ENCODE measurements at regions not wholly inside any gene's neighbourhood (a gene's known extent, or its start where the extent isn't known, plus 50 kb on each side); places are given as distances from the start of the nearest gene placed in this dataset.
A peak's percentile ranks its signal among the peaks of the same experiment; 100 is the strongest.
"Not testable (repeated sequence)": the region's sequence is repeated elsewhere in the genome, so short reads cannot be mapped to it uniquely, and the experiment has no call there.

- DNase-seq (ENCODE audit: low read depth), result no peak
- TF ChIP-seq CTCF (IDR thresholded peaks at IDR 0.05; ENCODE audit: control insufficient read depth, insufficient read depth, low read depth, low read length, missing control alignments), result no peak
- no peak overlapping the region for H3K4me3 ChIP-seq (ENCODE audit: control insufficient read depth, low read depth, low read length)
Measured at GRCh38 chr16:65570261-65570660, 448.4 kb upstream of the CDH11 start.

GRCh38 chr16:65559846-65560245 lies 438.0 kb upstream of the CDH11 start:
- TF ChIP-seq CTCF (IDR thresholded peaks at IDR 0.05; ENCODE audit: control insufficient read depth, insufficient read depth, low read depth, low read length, missing control alignments), result no peak
- no peak overlapping the region for H3K4me3 ChIP-seq (ENCODE audit: control insufficient read depth, low read depth, low read length)
- DNase-seq (ENCODE audit: low read depth), result no peak

GRCh38 chr16:65549689-65550088 lies 427.8 kb upstream of the CDH11 start:
- H3K4me3 ChIP-seq (ENCODE audit: control insufficient read depth, low read depth, low read length); DNase-seq (ENCODE audit: low read depth): not testable (repeated sequence)

GRCh38 chr16:65548470-65548869 lies 426.6 kb upstream of the CDH11 start:
- H3K4me3 ChIP-seq (ENCODE audit: control insufficient read depth, low read depth, low read length), result no peak overlapping the region
- no peak for DNase-seq (ENCODE audit: low read depth)
- peak; percentile 42 for TF ChIP-seq CTCF (IDR thresholded peaks at IDR 0.05; ENCODE audit: control insufficient read depth, insufficient read depth, low read depth, low read length, missing control alignments)

GRCh38 chr16:65547772-65548446 lies 426.0 kb upstream of the CDH11 start:
- peak; percentile 99 for DNase-seq (ENCODE audit: low read depth)
- no peak for TF ChIP-seq CTCF (IDR thresholded peaks at IDR 0.05; ENCODE audit: control insufficient read depth, insufficient read depth, low read depth, low read length, missing control alignments)
- no peak overlapping the region for H3K4me3 ChIP-seq (ENCODE audit: control insufficient read depth, low read depth, low read length)

GRCh38 chr16:65546353-65546791 lies 424.5 kb upstream of the CDH11 start:
- TF ChIP-seq CTCF (IDR thresholded peaks at IDR 0.05; ENCODE audit: control insufficient read depth, insufficient read depth, low read depth, low read length, missing control alignments), result no peak
- peak; percentile 45 for DNase-seq (ENCODE audit: low read depth)
- H3K4me3 ChIP-seq (ENCODE audit: control insufficient read depth, low read depth, low read length), result no peak overlapping the region

- no peak for DNase-seq (ENCODE audit: low read depth)
- no peak for TF ChIP-seq CTCF (IDR thresholded peaks at IDR 0.05; ENCODE audit: control insufficient read depth, insufficient read depth, low read depth, low read length, missing control alignments)
- H3K4me3 ChIP-seq (ENCODE audit: control insufficient read depth, low read depth, low read length), result no peak overlapping the region
Measured at GRCh38 chr16:65545413-65545956, 423.6 kb upstream of the CDH11 start.

Data from AG09309 (cell line).